Hypothalamus (tissue), 51 donors: ENCODE measurements at regions not wholly inside any gene's neighbourhood (a gene's known extent, or its start where the extent isn't known, plus 50 kb on each side); places are given as distances from the start of the nearest gene placed in this dataset.

ENCODE experiments used
- DNase-seq, 51 donors: peaks; one replicate each; lab custom pipeline; 2025; lab: John Stamatoyannopoulos, UW

GRCh38 chr1:30327370-30328099 lies 395.9 kb downstream of the MATN1 start:
- DNase-seq = no peak

DNA sequence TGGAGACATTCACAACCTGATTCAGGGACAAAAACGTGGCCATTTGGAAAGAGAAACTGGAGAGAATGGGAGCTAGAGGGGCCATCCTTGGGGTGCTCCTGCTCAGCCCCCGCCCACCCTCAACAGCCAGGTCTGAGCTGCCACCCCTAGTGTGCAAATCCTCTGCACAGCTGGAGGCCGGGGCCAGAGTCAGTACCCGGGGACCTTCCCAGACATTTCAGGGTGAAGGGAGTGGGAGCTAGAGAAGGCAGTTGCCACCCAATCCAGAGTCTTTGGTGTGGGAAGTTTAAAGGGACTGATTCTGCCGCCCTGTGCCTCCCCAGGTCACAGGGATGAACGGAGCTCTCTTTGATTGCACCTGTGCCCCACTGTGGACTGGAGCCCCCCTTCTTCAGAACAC lies 397.4 kb downstream of the MATN1 start:
- no peak for DNase-seq

GRCh38 chr1:30325085-30325935 lies 398.1 kb downstream of the MATN1 start:
- DNase-seq = no peak

DNA sequence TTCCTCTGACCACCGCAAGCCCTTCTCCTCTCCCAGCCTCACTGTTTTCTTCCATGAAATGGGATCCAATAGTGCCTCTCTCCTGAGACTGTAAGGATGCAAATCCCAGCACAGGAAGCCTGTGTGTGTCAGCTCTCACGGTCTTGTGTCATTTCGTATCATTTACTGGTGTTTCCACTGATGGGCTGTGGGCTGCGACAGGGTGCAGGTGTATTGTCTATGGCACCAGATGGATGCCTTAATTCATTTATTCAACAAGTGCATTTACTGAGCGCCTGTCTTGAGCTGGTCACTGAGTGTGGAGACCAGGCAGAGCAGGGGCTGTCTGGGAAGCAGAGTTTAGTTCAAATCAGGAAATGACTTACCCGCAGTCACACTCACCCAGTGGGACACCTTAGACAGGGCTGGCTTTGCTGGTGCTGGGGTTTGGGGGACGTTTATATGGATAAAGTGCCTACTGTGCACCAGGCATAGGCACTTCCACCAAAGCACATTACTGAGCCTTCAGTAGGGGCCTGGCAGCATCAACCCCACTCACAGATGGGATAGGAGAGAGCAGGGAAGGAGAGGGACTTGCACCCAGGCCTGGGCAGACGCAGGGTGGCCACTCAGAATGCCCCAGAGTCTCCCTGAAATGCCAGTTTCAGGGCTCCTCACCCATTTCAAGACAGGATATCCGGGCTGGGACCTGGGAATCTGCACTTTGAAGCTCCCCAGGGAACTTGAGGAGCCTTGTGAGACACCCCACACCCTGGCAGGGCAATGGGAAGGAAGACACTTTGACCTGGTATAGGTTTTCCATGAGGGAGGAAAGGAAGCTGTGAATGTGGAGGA lies 398.9 kb downstream of the MATN1 start:
- DNase-seq = no peak

- DNase-seq = peak in 8 of 51 donors; percentile 5 to 32 (median 24)
These were observed 399.5 kb downstream of the MATN1 start for GRCh38 chr1:30323841-30324240.

DNA sequence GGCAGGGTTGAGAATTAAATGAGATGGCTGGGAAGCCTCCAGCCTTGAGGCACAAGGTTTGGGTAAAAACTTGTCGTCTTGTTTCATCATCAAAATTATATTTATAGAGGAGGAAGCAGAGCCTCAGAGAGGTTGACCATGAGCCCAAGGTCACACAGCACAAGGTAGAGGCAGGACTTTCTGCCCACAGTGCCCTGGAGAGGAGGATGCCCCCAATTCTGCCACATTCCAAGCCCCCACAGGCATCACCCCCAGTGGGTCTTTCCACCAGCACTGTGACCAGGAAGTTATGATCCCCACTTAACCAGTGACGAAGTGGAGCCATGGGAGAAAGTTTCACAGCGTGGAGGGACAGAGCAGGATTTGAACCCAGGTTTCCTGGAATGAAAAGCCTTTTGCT lies 400.0 kb downstream of the MATN1 start:
- DNase-seq = no peak

GRCh38 chr1:30322859-30323257 lies 400.5 kb downstream of the MATN1 start:
- no peak for DNase-seq

DNA sequence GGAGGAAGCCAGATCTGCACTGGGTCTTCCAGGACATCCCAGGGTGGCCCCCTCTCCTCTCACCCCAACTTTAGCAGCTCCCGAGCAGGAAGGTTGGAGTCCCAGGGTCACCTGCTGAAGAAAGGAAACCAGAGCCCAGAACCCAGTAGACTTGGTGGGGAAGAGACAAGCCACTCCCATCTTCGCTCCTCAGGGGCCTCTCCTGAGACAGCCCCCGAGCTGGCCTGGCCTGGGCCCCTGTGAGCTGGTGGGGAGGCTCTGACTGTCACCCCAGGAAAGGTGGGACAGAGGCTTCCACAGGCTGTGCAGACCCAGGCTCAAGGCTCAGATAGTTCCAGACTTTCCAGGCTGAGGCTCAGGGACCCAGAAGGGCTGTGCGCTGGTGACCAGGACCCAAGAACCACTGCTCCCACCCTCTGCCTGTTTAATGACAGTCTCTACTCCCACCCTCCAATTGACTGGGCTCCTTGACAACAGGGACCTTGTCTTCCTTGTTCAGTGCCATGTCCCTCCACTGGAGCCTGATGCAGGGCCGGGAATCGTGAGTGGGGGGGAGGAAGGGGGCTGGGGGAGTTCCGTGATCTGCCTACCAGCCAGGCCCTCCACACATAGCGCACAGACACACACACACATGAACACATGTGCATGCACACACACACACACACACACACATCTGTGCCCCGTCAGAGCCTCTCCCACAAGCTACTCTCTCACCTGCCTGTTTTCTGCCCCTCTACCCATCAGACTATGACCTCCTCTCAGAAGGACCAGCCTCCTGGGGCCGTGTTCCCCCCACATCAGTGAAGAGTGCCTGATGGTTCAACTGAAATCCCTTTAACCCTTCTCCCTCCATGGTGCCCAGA lies 401.2 kb downstream of the MATN1 start:
- no peak for DNase-seq

- no peak for DNase-seq
These were observed 402.0 kb downstream of the MATN1 start for GRCh38 chr1:30321246-30321910.

DNA sequence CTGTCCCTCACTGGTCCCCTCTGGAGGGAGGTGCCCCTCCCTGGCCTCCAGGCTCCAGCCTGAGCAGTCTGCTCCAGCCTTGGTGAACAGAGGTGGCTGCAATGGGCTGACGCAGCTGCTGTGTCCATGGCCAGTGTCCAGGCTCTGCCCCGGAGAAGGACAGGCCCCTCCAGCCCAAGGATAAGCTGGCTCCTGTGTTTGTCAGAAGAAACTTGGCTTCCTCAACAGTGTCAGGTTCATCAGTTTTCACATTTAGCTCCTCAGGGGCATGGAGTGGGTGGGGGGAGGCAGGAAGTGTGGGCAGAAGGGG lies 402.8 kb downstream of the MATN1 start:
- DNase-seq = no peak

GRCh38 chr1:30319765-30320580 lies 403.4 kb downstream of the MATN1 start:
- no peak for DNase-seq

DNA sequence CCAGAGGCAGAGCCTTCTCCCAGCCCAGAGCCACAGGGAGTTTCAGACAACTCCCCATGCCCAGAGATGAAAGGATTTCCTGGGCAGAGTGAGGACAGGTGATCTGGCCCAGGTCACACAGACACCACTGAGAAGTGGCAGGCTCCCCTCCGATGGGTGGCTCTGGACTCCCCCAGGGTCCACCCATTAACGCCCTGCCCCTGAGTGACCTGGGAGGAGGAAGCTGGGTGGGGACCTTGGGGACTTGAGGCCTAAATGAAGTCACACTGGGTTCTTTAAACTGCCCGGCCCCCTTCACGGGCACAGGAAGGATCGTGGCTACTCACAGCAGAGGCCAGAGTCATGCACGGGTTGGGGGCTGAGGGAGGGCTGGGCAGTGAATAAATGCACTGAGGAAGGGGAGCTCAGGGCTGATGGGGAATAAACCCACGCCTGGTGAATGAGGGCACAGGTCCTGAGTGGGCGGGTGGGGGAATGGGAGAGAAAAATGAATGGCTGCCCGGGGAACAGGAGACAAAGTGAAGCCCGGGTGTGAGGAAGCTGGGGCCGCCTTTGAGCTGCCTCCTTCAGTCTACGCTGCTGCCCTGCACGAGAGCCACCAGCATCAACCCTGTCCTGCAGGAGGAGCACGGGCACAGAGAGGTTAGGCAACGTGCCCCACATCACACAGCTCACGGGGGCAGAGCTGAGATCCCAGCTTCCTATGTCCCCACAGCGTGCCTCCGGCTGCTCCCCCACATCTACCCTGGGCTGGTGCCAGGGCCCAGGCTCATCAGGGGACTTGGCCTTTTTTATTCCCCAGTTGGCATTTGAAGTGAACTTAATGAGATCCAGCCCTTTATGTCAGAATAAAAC lies 404.3 kb downstream of the MATN1 start:
- DNase-seq = no peak

DNA sequence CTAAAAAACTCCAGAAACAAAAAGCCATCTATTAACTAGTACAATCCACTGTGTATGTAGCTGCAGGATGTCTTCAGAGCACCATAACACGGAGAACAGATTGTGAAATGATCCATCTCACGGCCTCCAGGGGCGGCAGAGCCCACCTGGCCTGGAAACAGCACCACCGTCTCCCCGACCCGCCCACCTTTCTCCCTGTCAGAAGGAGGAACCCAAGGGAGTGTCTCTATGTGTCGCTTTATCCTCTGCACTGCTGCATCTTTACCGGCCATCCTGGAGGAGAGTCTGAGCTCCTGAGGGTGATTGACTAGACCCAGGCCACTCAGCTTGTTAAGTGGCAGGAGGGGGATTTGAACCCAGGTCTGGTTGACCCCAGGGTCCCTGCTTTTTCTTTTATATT lies 405.0 kb downstream of the MATN1 start:
- no peak for DNase-seq

GRCh38 chr1:30317921-30318320 lies 405.5 kb downstream of the MATN1 start:
- peak in 1 of 51 donors; percentile 22 for DNase-seq

- no peak for DNase-seq
These were observed 407.3 kb downstream of the MATN1 start for GRCh38 chr1:30316056-30316455.

DNA sequence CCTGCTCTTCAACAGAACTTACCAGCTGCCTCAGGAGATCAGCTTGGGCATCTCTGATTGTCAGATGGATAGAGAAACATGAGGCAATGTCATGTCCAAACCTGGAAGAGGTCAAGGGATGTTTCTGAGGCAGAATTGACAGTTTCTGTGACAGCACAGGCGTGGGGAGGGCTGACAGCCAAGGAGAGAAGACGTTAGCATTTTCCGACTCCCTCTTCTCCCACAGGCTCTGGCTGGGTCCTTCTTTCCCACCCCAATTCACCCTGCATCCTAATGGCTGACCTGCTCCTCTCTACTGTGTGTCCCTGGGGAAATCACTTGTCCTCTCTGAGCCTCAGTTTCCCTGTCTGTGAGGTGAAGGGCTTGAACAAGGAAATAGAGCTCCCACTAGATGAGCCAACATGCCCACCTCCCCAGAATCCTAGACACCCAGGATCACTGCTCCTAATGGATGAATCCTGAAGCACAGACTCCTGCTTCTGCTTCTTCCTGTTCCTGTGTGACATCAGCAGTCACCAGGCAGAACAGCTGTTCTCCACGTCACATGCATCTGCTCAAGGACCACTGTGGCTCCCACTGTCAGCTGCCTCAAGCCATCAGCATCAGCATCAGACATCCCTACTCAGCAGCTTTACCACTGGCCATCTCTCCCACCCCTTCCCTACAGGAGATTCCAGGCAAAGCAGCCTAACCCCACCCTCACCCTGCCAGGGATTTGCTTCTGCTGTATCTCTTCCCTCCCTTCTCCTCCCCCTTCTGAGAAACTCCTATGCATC lies 408.0 kb downstream of the MATN1 start:
- no peak for DNase-seq

- DNase-seq = no peak
These were observed 408.8 kb downstream of the MATN1 start for GRCh38 chr1:30314591-30314990.
